ENCODE measurements at regions not wholly inside any gene's neighbourhood (a gene's known extent, or its start where the extent isn't known, plus 50 kb on each side); places are given as distances from the start of the nearest gene placed in this dataset.

GRCh38 chr12:91613223-91613779 lies 430.7 kb upstream of the DCN start:
- H3K4me3 ChIP-seq (replicated peaks; ENCODE audit: low read depth, low read length), result no peak overlapping the region
- TF ChIP-seq, protein P1, sequence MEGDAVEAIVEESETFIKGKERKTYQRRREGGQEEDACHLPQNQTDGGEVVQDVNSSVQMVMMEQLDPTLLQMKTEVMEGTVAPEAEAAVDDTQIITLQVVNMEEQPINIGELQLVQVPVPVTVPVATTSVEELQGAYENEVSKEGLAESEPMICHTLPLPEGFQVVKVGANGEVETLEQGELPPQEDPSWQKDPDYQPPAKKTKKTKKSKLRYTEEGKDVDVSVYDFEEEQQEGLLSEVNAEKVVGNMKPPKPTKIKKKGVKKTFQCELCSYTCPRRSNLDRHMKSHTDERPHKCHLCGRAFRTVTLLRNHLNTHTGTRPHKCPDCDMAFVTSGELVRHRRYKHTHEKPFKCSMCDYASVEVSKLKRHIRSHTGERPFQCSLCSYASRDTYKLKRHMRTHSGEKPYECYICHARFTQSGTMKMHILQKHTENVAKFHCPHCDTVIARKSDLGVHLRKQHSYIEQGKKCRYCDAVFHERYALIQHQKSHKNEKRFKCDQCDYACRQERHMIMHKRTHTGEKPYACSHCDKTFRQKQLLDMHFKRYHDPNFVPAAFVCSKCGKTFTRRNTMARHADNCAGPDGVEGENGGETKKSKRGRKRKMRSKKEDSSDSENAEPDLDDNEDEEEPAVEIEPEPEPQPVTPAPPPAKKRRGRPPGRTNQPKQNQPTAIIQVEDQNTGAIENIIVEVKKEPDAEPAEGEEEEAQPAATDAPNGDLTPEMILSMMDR (IDR thresholded peaks at IDR 0.05; ENCODE audit: low read depth, low read length, missing control alignments), result no peak
- DNase-seq (ENCODE audit: extremely low read depth, low read depth), result no peak

- no peak overlapping the region for H3K4me3 ChIP-seq (replicated peaks; ENCODE audit: low read depth, low read length)
- DNase-seq (ENCODE audit: extremely low read depth, low read depth), result no peak
- TF ChIP-seq, protein P1 (IDR thresholded peaks at IDR 0.05; ENCODE audit: low read depth, low read length, missing control alignments), result no peak
These were observed 427.9 kb upstream of the DCN start for GRCh38 chr12:91610561-91610960.

GRCh38 chr12:91609283-91609682 lies 426.7 kb upstream of the DCN start:
- no peak for DNase-seq (ENCODE audit: extremely low read depth, low read depth)
- no peak overlapping the region for H3K4me3 ChIP-seq (replicated peaks; ENCODE audit: low read depth, low read length)
- TF ChIP-seq, protein P1 (IDR thresholded peaks at IDR 0.05; ENCODE audit: low read depth, low read length, missing control alignments), result no peak

- DNase-seq (ENCODE audit: extremely low read depth, low read depth), result no peak
- TF ChIP-seq, protein P1 (IDR thresholded peaks at IDR 0.05; ENCODE audit: low read depth, low read length, missing control alignments), result no peak
- H3K4me3 ChIP-seq (replicated peaks; ENCODE audit: low read depth, low read length), result no peak overlapping the region
These were observed 425.9 kb upstream of the DCN start for GRCh38 chr12:91608542-91608941.

DNA sequence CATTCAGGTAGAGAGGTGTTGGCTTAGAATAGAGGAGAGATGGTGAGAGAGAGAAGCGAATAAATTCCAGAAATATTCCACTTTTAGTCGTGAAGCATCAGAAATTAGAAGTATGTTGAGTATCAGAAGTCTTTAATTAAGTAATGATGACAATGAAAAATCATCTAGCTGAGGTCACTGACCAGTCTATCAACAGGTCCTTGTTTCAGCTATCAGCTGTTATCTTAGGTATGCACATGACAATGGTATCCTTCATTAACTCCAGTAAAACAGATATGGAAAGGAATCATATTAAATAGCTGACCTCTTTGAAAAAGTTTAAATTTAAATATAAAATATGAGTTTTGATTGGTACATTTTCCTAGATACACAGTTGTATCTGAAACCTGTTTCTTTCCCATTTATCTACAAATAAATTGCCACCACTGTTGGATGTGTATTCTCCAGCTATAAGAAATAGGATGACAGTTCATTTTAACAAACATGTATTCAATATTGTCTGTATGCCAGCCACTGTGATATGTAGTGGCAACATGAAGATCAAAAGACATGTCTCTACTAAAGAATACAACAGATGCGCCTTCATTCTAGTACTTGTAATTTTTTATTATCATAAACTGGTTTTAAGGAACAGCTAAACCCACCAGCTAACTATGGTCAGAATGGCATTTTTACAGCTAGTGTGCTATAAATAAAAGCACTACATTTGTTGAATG lies 424.2 kb upstream of the DCN start:
- TF ChIP-seq, protein P1 (IDR thresholded peaks at IDR 0.05; ENCODE audit: low read depth, low read length, missing control alignments), result no peak
- no peak overlapping the region for H3K4me3 ChIP-seq (replicated peaks; ENCODE audit: low read depth, low read length)
- no peak for DNase-seq (ENCODE audit: extremely low read depth, low read depth)

GRCh38 chr12:91604897-91605296 lies 422.3 kb upstream of the DCN start:
- TF ChIP-seq, protein P1 (IDR thresholded peaks at IDR 0.05; ENCODE audit: low read depth, low read length, missing control alignments), result no peak
- no peak overlapping the region for H3K4me3 ChIP-seq (replicated peaks; ENCODE audit: low read depth, low read length)
- no peak for DNase-seq (ENCODE audit: extremely low read depth, low read depth)

Data from HFF-Myc (cell line).